ENCODE measurements at regions not wholly inside any gene's neighbourhood (a gene's known extent, or its start where the extent isn't known, plus 50 kb on each side); places are given as distances from the start of the nearest gene placed in this dataset.
A peak's percentile ranks its signal among the peaks of the same experiment; 100 is the strongest.
"Not testable (repeated sequence)": the region's sequence is repeated elsewhere in the genome, so short reads cannot be mapped to it uniquely, and the experiment has no call there.

- not testable (repeated sequence) for DNase-seq
These were observed 174.4 kb downstream of the ZIC4 start for GRCh38 chr3:147231980-147232379.

- DNase-seq, result no peak
These were observed 175.2 kb downstream of the ZIC4 start for GRCh38 chr3:147231111-147231510.

DNA sequence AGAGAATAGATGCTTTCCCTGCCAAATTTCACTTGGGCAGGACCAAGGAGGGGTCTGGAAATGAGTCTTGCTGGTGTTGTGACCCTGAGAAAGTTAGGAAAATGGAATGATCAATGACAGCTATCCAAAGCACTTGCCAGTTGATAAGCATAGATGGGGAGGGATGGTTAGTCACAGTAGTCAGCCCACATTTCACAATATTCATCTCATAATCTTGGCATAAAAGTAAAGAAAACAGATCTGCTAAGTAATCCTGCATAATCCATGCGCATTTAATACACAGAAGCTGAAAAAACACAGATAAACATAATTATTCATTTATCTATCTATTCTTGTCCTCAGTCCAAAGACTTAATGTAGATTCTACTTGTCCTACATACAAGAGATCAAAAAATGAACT, 184.1 kb downstream of the ZIC4 start:
- DNase-seq, result no peak

- no peak for DNase-seq
These were observed 187.4 kb downstream of the ZIC4 start for GRCh38 chr3:147218965-147219364.

GRCh38 chr3:147216143-147216673, 190.1 kb downstream of the ZIC4 start:
- no peak for DNase-seq

DNA sequence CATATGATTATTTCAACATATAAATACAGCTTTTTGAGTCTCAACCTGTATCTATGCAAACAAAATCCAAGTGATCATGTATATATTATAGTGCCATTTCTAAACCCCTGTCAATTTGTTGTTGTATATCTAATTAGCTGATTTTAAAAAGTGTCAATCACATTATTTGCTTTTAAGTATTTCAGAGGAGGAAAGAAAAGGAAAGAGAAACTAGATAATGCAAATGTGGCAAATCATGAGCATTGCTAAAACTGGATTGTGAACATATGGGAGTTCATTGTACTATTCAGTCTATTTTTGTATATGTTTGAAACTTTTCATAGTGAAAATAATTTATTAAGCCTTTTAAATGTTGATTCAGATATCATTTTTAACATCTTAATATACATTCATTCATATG, 190.7 kb downstream of the ZIC4 start:
- DNase-seq, result no peak

DNA sequence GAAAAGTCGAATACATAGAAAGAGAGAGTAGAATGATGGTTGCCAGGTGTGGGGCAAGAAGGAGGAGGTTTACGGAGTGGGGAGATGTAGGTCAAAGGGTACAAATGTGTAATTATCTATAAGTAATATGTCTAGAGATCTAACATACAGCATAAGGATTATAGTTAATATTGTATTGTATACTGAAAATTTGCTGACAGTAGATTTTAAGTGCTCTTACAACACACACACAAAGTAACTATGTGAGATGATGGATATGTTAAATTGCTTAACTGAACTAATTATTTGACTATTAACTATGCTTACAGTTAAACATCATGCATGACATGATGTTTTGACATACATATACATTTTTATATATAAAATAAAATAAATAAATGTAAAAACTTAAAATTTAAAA, 192.7 kb downstream of the ZIC4 start:
- no peak for DNase-seq

DNA sequence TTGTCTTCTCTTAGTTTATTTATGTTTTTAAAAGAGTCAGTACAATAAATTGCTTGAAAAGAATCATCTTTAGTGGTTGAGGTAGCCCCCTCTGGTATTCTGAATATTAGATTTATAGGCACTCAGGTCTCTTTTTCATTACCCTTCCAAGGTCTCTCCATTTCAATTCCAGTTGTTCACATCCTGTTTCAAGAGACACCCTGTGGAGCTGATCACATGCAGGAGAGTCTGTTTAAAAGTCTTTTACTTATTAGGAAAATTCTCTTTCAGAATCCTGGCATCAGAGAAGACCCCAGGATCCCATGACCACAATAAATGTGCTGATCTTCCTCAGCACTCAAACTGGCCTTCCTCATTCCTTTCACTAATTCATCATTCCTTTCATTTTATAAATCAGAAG, 195.7 kb downstream of the ZIC4 start:
- no peak for DNase-seq

DNA sequence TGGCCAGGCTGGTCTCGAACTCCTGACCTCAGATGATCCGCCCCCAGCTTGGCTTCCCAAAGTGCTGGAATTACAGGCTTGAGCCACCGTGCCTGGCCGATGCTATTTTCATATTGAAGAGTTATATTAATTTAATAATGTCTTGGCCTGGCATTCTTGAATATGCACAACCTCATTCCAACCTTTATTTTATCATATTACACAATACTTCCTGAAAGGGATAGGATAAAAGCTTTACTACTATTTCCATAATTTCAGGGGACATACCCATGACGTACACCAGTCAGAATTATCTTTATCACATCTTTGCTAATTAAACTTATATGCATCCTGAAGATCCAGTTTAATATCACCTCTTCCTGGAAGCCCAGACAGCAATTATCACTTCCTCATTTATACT, 205.3 kb downstream of the ZIC4 start:
- DNase-seq, result no peak

- no peak for DNase-seq
These were observed 205.8 kb downstream of the ZIC4 start for GRCh38 chr3:147200545-147200944.

GRCh38 chr3:147197739-147198138, 208.6 kb downstream of the ZIC4 start:
- DNase-seq, result no peak

DNA sequence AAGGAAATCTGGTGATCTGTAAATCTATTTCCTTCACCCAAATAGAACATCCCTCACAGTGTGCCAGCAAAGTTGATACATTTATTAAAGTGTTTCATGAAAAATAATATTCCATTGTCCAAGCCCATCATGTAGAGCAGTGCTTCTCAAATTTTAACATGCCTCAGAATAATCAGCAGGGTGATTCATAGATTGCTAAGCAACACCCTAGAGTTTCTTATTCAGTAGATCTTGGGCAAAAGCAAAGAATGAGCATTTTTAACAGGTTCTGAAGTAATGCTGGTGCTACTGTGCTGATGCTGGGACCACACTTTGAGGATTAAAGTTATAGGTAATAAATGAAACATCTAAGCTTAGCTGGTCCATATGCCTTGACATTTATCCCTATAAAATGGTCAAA, 210.5 kb downstream of the ZIC4 start:
- DNase-seq, result no peak

GRCh38 chr3:147191795-147192385, 214.5 kb downstream of the ZIC4 start:
- DNase-seq, result peak; percentile 0

GRCh38 chr3:147189016-147189415, 217.3 kb downstream of the ZIC4 start:
- DNase-seq, result no peak

DNA sequence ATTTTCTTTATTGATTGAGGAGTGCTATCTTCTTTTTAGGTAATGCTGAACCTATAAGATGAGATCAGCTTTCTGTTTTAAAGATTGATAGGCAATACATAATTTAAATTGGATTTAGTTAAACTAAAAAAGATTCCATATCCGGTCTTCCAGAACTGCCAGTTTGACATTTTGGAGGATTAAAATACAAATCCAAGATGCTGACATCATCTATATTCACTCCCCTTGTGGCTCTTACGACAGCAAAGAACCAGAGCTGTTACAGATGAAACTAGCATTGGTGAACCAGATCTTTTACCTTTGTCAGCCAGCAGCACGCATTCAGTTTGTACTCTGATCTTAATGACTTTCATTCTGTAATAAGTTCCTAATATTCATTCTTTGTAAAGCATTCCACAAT, 218.7 kb downstream of the ZIC4 start:
- no peak for DNase-seq

GRCh38 chr3:147185781-147186180, 220.6 kb downstream of the ZIC4 start:
- no peak for DNase-seq

DNA sequence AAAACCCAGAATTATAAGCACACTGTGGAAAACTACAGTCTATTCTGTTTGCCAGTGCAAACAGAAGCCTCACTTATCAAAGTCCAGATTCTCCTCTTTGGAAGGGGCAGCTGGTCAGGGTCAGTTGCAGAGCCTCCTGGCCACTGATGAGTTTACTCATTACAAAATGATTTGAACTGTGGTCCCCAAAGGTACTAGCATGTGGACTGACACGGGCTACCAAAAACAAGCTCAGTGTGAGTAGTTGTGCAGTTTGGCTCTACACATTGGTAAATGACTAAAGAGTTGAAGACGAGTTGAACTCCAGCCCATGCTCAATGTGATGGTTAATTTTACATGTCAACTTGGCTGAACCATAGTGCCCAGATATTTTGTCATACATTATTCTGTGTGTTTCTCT, 221.5 kb downstream of the ZIC4 start:
- DNase-seq, result no peak

DNA sequence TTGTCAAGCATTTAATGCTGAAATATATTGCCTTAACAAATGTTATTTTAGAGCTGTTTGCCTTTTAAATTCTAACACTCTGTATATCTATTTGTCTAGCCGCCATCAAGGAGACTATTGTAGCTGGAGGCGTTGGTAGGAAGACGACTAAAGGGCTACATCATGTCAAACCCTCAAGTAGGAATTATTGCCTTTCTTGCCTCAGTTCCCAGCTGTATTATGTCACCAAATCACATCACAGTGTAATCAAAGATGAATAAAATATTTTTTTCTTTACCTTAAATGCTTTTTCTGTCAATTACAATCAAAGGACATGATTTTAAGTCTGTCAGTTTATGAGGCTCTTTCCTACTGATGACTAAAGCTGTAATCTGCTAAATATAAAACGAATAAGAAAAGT, 233.1 kb downstream of the ZIC4 start:
- DNase-seq, result no peak

DNA sequence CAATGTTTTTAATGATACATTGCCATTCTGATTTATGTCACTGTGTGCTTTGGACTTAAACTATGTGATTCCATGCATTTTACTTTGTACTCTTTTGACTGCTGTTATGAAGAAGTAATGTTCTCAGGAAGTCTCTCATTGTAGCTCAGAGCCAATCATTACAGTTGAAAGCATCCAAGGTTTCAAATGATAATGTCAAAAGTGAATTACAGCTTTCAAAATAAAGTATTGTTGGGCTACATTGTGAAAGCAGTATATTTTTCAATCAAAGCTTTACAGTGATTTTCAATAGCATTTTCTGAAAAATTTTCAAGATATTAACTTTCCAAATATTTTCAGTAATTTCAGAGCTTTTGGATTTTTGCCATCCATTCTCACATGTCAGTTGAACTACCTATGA, 243.6 kb downstream of the ZIC4 start:
- DNase-seq, result no peak

DNA sequence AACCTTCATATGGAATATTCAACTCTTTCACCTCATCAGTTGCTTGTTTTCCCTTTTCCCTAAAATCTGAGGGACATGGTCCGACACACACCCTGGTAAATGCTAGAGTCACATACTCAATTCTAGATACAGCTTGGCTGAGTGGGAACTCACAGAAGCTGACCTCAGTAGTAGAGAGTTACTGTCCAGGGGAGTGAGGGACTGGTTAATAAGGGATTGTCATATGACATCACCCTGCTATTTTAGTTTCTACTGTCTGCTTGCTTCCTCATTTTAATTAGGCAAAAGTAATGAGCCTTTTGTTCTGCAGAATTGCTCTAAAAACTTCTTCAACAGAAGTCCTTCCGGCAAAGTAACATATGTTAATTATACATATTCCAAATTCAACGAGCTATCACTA, 244.5 kb downstream of the ZIC4 start:
- no peak for DNase-seq

- DNase-seq, result no peak
These were observed 245.4 kb downstream of the ZIC4 start for GRCh38 chr3:147160984-147161383.

- no peak for DNase-seq
These were observed 247.2 kb downstream of the ZIC4 start for GRCh38 chr3:147159141-147159540.

GRCh38 chr3:147157631-147158030, 248.7 kb downstream of the ZIC4 start:
- no peak for DNase-seq

GRCh38 chr3:147154988-147155387, 251.4 kb downstream of the ZIC4 start:
- DNase-seq, result not testable (repeated sequence)

DNA sequence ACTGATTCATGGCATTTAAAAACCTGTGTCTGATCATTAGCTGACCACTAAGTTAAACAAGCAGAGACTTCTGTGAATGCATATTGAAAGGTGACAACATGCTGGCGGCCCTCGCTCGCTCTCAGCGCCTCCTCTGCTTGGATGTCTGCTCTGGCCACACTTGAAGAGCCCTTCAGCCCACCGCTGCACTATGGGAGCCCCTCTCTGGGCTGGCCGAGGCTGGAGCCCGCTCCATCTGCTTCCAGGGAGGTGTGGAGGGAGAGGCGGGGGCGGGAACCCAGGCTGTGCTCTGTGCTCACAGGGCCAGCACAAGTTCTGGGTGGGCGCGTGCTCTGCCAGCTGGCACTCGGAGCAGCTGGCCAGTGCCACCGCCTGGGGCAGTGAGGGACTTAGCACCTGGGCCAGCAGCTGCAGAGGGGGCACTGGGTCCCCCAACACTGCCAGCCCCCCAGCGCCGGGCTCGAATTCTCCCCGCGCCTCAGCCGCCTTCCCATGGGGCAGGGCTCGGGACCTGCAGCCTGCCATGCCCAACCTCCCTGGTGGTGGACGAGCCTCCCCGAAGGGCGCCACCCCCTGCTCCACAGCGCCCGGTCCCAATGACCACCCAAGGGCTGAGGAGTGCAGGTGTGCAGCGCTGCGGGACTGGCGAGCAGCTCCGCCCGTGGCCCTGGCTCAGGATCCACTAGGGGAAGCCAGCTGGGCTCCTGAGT, 252.4 kb downstream of the ZIC4 start:
- DNase-seq, result no peak
